ENCODE measurements at regions not wholly inside any gene's neighbourhood (a gene's known extent, or its start where the extent isn't known, plus 50 kb on each side); places are given as distances from the start of the nearest gene placed in this dataset.
"Not testable (repeated sequence)": the region's sequence is repeated elsewhere in the genome, so short reads cannot be mapped to it uniquely, and the experiment has no call there.

DNA sequence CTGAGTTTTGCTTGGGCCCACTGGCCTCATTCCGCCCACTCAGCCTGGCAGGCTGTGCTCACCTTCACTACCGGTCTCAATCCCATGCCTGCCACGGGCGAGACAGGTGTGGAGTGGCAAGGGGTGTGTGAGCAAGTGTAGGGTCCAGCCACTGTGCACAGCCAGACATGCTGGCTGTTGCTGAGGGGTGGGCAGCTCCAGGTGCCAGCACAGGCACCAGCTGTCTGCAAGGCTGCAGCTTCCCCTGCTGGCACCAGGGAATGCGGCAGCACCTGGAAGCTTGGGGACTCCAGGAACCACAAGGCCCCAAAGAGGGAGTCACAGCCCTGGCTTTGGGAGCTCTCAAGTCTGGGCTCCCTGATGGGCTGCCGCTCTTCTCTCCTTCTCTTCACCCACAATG, 372.7 kb downstream of the CBLN4 start:
- ATAC-seq = no peak
- intact Hi-C loops (cut with DNase I) = no loop called here

GRCh38 chr20:55629143-55629542, 376.2 kb downstream of the CBLN4 start:
- intact Hi-C loops (cut with DNase I); DNase-seq (ENCODE audit: low spot score); ATAC-seq: not testable (repeated sequence)

More for the DNA sequence above, 372.7 kb downstream of the CBLN4 start:
- DNase-seq (ENCODE audit: low spot score) = no peak

- intact Hi-C loops (cut with DNase I) = no loop called here
- ATAC-seq (no peak), DNase-seq (ENCODE audit: low spot score) (no peak)
These were observed 378.6 kb downstream of the CBLN4 start for GRCh38 chr20:55626716-55627115.

DNA sequence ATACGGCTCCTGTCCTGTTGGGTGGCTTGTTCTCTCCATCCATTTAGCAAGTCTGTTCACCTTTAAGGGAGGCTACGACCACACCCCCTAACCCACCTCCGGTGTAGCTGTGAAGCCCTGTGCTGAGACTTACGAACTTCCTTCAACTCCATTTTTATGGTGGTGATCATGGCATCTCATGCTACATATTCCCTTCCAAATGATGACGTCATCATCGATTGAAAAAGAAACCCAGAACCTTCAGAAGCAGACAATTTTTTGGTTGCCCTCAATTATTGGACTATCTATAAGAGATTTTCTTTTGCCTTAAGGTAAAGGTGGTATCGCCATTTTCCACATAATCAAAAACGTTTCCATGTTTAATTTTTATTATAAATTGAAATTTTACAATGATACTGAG, 389.0 kb downstream of the CBLN4 start:
- ATAC-seq = no peak
- intact Hi-C loops (cut with DNase I) = no loop called here
- DNase-seq (ENCODE audit: low spot score) = no peak

- ATAC-seq (no peak), DNase-seq (ENCODE audit: low spot score) (no peak)
- intact Hi-C loops (cut with DNase I) = no loop called here
These were observed 389.5 kb downstream of the CBLN4 start for GRCh38 chr20:55615818-55616217.

DNA sequence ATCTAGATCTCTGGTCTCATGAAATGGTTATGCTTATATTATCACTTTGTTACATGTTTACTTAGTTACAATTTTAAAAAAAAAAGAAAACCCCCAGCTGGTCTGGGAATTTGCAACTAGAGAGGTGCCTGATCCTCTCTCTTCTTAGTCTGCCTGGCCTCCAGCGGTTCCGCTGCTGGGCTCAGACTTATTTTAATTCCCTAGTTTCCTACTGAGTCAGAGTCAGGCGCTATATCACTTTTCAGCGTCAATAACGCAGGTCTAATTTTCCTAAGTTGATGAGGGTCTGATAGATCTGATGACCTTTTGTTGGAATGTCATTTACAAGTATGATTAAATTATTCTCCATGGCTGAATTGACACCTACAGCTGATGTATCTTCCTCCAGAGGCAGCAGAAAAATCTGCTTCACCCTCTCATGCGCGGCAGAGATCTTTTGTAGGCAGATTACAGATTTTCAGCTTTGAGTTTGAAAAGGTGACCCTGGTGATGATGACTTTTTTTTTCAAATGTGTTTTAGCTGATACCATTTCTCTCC, 391.0 kb downstream of the CBLN4 start:
- no peak for ATAC-seq
- DNase-seq (ENCODE audit: low spot score) = no peak
- intact Hi-C loops (cut with DNase I) = no loop called here

GRCh38 chr20:55610756-55611155, 394.6 kb downstream of the CBLN4 start:
- DNase-seq (ENCODE audit: low spot score) (no peak), ATAC-seq (no peak)
- intact Hi-C loops (cut with DNase I) = no loop called here

DNA sequence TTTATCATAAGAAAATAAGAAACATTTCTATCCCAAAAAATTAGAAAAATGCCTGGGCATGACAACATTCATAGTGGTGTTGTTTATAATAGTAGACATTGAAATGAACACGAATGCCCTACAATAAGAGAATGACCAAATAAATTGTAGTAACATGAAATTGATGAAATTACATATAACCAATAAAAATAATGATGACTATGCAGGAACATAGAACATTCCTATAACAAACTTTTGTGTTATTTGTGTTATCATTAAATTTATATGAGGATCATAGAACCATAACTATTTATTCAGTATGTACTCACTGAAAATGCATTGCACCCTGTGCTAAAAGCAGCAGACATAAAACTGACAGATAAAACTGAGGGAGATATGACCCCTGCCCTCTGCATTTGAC, 399.7 kb downstream of the CBLN4 start:
- no peak for ATAC-seq
- DNase-seq (ENCODE audit: low spot score) = no peak
- intact Hi-C loops (cut with DNase I) = no loop called here

GRCh38 chr20:55597526-55597925, 407.8 kb downstream of the CBLN4 start:
- intact Hi-C loops (cut with DNase I) = no loop called here
- ATAC-seq (no peak), DNase-seq (ENCODE audit: low spot score) (no peak)

GRCh38 chr20:55596431-55596830, 408.9 kb downstream of the CBLN4 start:
- ATAC-seq (no peak), DNase-seq (ENCODE audit: low spot score) (no peak)
- intact Hi-C loops (cut with DNase I) = no loop called here

- intact Hi-C loops (cut with DNase I) = no loop called here
- ATAC-seq = no peak
- DNase-seq (ENCODE audit: low spot score) = no peak
These were observed 412.5 kb downstream of the CBLN4 start for GRCh38 chr20:55592866-55593265.

GRCh38 chr20:55586610-55587009, 418.7 kb downstream of the CBLN4 start:
- ATAC-seq = no peak
- no peak for DNase-seq (ENCODE audit: low spot score)
- intact Hi-C loops (cut with DNase I) = no loop called here

- ATAC-seq (no peak), DNase-seq (ENCODE audit: low spot score) (no peak)
- intact Hi-C loops (cut with DNase I) = no loop called here
These were observed 420.4 kb downstream of the CBLN4 start for GRCh38 chr20:55584964-55585363.

GRCh38 chr20:55584307-55584706, 421.0 kb downstream of the CBLN4 start:
- DNase-seq (ENCODE audit: low spot score) = no peak
- intact Hi-C loops (cut with DNase I) = no loop called here
- no peak for ATAC-seq

DNA sequence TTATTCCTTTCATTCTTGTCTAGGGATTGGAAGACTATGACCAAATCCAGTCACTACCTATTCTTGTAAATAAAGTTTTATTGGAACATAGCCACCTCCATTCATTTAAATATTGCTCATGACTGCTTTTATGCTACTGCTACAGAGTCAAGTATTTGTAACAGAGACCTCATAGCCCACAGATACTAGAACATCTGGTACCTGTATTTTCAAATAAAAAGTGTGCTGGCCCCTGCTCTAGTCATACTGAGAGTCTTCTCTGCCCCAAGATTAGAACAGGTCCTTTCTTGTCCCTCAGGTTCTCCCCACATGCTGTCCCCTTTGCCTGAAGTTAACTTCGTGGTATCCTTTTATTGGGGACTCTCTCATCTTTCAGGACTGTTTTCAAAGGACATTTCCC, 422.3 kb downstream of the CBLN4 start:
- ATAC-seq (no peak), DNase-seq (ENCODE audit: low spot score) (no peak)
- intact Hi-C loops (cut with DNase I) = no loop called here

DNA sequence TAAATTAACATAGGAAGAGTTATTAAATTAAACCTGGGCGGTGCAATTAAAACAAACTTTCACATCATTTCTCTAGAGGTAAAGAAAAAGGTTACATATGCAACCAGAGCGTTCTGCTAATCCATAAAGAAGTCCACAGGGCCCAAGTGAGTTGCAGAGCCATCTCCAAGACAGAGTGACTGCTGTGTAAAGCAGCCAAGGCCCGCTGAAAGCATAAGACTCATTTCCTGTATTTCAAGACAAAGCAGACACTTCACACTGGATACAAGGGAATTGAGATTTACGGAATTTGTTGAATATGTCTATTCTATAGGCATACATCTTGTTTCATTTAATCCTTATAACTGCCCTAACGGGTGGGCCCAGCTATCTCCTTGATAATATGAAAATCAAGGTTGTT, 422.8 kb downstream of the CBLN4 start:
- ATAC-seq (no peak), DNase-seq (ENCODE audit: low spot score) (no peak)
- intact Hi-C loops (cut with DNase I) = no loop called here

- intact Hi-C loops (cut with DNase I) = no loop called here
- DNase-seq (ENCODE audit: low spot score) (no peak), ATAC-seq (no peak)
These were observed 423.8 kb downstream of the CBLN4 start for GRCh38 chr20:55581519-55581918.

GRCh38 chr20:55580475-55580874, 424.8 kb downstream of the CBLN4 start:
- DNase-seq (ENCODE audit: low spot score) = no peak
- intact Hi-C loops (cut with DNase I) = no loop called here
- no peak for ATAC-seq

GRCh38 chr20:55579802-55580201, 425.5 kb downstream of the CBLN4 start:
- DNase-seq (ENCODE audit: low spot score) (no peak), ATAC-seq (no peak)
- intact Hi-C loops (cut with DNase I) = no loop called here

- intact Hi-C loops (cut with DNase I) = no loop called here
- ATAC-seq = no peak
These were observed 428.3 kb downstream of the CBLN4 start for GRCh38 chr20:55576981-55577380.

DNA sequence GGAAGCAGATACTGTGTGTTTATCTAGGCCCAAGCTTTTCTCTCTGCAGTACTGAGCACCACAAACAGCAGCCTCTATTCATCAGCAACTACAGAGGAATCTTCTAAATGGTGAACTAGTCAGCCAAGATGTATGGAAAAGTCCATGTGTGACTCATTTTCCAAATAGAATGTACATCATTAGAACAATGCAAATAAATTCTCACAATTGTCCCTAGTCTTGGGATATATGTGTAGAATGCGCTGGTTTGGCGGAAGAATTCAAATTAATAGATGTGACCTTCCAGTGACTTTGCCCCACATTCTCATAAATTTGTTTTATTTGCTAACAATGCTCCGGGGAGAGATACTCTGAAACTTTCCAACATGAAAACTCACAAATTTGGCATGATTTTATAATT, 436.2 kb downstream of the CBLN4 start:
- ATAC-seq (no peak), DNase-seq (ENCODE audit: low spot score) (no peak)
- intact Hi-C loops (cut with DNase I) = no loop called here

More at GRCh38 chr20:55576981-55577380, 428.3 kb downstream of the CBLN4 start:
- no peak for DNase-seq (ENCODE audit: low spot score)

DNA sequence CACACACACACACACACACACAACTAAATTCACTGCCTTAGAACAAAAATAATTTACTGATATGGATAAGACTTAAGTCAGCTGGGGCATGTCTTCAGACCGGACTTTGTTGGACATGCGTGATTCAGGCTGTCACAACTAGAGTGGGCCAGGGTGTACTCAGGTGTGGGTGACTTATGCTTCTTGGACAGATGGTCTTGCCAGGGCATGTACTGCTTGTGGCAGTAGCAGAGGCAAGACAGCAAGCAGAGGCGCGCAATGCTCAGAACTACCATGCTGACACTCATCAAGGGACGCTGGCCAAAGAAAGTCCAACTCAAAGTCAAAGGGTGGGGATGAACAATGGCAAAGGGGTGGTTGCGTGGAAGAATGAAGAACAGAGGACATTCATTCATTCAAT, 437.5 kb downstream of the CBLN4 start:
- intact Hi-C loops (cut with DNase I) = no loop called here
- ATAC-seq (no peak), DNase-seq (ENCODE audit: low spot score) (no peak)
